GM21381 (cell line): ENCODE measurements at regions not wholly inside any gene's neighbourhood (a gene's known extent, or its start where the extent isn't known, plus 50 kb on each side); places are given as distances from the start of the nearest gene placed in this dataset.
"Not testable (repeated sequence)": the region's sequence is repeated elsewhere in the genome, so short reads cannot be mapped to it uniquely, and the experiment has no call there.

Source experiments
- ATAC-seq: cut with Tn5 transposase; IDR thresholded peaks from one replicate; pipeline ENCODE4 v1.9.1; 2021; ENCODE audit warnings: mild to moderate bottlenecking, moderate library complexity; ENCODE audit not compliant: unreplicated experiment

DNA sequence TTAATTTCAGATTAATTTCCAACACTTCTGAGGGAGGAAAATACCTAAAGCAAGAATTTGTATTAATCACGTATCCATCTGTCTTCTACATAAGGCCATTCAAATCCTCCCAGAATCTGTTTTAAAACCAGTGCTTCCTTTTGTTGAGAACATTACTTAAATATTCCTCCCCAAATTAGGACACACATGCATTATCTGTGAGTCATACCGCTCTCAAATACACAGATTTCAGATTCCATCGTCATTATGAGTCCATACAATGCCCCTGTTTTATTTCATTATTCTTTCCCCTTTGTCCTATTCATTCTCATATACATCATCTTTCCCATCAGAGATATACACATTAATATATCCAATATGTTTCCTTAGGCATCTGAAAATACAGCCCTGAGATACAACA lies 57.3 kb upstream of the PRSS12 start:
- no peak for ATAC-seq

DNA sequence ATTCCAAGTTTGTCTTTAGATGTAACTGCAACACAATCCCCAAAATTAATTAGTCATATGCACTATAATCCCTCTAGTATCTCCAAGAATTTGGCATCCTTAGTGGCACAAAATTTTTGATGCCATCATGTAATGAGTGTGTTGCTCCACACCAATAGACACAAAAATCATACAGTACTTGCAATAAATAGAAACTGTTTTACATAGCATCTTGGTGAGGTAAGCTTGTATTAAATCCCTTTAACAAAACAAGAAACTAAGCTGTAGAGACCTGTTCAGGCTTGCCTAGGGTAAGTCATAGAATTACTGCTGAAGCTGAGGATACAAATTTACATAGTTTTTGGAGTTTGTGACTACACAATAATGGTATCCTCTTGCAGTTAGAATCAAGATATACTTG lies 64.5 kb upstream of the PRSS12 start:
- ATAC-seq, result no peak

DNA sequence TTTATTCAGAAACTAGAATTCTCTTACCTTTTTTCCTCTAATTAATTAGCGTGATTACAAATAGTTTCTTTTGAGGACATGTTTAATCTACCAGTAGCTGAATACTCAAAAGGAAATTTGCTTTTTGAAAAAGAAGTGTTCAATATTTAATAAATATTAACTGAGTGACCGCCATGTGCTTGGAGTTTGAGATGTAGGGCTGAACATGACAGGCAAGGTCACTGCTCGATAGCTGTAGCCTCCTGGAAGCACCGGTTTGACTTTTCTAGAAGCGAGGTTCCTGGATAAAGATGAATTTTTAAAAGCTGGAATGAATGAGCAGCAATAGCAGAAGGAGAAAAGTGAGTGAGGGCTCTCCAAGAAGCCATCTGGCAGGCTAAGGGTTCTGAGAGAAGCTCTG lies 65.0 kb upstream of the PRSS12 start:
- not testable (repeated sequence) for ATAC-seq

DNA sequence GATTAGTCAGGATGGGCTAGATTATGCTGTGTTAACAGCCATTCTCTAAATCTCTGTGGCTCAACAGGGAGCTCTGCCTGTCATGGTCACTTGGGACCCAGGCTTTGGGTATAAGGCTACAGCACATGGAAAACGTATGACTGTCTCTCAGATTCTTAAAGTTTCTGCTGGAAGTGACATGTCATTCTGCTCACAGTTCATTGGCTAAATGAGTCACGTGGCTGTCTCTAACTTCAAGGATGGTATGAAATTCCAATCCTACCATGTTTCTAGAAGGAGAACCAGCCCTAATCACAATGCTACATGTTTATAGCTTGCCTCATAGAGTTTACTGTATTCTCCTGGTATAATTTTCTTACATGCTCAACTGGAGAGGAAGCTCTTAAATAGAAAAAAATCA lies 65.6 kb upstream of the PRSS12 start:
- ATAC-seq, result not testable (repeated sequence)

DNA sequence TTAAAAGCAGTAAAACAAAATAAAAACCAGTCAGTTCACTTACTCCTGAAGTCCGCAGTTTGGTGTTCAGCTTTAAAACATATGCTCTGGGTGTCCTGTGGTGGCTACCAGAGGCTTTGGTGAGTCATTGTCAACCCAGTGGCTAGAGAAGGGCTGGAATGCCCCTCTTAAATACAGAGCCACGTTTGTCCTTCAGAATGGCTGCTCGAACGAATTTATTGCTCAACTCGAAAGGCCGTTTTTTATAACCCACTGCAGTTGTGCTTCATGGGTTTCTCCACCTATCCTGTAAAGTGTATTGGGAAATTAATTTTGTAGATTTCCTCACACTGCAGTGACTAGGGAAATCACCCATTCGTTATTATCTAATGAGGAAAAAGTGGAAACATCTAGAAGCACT lies 66.8 kb upstream of the PRSS12 start:
- ATAC-seq, result not testable (repeated sequence)

DNA sequence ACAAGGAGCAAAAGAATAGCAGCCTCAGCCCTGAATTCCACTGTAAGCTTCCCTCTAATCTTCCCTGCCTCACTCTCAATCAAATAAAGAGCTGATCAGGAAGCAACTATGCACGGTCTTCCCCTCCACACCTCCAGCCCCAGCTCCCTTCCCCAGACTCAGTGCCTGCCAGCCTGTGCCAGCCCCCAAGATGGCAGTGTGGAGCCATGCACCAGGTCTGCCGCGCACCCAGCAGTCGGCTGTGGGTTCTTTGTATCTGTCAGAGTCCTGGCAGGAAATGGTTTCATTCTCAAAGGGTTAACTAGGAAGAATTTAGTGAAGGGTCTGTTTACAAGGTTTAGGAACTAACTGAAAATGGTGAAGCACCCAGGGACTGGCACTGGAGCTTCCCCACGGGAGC lies 71.3 kb upstream of the PRSS12 start:
- not testable (repeated sequence) for ATAC-seq

DNA sequence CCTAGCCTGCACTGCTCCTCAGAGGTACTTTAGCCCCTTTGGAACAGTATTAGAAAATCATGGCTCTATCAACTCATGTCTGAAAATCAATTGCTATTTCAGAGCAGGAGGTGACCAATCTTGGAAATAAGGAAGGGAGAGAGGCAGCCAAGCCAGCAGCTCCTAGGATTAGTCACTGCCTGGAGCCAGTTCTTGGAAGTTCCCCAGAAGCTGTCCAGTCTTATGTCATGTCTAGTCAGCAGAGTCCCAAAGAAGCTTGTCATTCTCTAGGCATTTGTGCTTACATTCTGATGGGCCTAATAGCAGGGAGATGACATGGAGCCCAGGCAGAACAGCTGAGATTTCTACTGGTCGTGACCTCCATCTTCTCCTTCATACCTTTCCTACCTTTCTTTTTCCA lies 76.1 kb upstream of the PRSS12 start:
- not testable (repeated sequence) for ATAC-seq

DNA sequence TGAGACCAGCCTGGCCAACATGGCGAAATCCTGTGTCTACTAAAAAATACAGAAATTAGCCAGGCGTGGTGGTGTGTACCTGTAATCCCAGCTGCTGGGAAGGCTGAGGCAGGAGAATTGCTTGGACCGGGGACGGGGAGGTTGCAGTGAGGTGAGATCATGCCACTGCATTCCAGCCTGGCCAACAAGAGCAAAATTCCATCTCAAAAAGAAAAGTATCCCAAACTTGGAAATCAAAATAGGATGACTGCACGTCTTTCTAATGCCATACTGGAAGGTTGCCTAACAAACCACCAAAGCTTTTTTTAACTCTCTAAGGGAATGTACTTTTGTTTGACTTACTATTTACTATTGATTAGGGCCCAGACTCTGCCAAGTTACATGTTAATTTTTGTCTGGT lies 79.6 kb upstream of the PRSS12 start:
- not testable (repeated sequence) for ATAC-seq

DNA sequence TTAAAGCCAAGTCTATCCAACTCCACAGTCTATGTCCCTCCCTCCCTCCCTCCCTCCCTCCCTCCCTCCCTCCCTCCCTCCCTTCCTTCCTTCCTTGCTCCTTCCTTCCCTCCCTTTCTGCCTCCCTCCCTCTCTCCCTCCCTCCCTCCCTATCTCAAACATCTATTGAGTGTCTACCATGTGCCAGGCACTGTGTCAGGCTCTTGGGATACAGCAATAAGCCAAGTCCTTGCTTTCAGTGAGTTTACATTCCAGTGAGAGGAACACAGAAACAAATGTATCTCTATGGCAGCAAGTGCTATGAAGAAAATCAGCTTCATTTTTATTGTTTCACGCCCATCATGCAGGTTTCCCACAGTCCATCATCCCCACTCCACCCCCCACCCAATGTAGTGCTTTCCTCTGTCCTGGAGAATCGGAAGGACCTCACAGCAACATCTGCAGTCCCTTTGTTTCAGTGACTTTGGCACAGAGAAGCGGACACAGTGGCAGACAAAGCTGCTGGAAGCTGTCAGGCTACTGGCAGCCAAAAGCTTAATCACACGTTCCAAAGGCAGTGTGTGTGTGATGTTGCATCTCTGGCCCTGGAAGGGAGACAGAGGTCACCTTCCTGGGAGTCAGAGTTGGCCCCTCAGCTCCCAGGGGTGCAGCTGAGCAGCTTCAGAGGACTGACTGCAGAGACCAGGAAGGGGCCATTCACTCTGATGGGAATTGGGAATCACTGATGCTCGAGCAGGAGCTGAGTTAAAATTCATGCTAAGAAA lies 81.0 kb upstream of the PRSS12 start:
- not testable (repeated sequence) for ATAC-seq

DNA sequence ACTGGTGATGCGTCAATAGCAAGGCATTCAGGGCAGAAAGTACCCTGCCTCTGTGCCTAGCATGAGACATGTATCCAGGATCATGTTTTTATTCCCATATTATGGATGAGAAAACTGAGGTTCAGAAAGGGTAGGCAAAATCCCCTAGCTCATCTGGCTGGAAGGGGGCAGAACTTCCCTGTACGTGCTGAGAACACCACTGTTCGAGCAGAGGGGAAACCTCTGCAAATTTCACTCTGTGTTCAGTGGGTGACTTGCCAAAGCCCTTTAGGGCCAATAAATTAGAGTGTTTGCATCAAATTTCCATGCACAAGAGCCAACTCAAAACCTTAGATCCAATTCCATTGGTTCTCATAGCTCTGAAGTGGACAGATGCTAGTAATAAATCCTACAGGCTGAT lies 82.6 kb upstream of the PRSS12 start:
- ATAC-seq, result not testable (repeated sequence)

DNA sequence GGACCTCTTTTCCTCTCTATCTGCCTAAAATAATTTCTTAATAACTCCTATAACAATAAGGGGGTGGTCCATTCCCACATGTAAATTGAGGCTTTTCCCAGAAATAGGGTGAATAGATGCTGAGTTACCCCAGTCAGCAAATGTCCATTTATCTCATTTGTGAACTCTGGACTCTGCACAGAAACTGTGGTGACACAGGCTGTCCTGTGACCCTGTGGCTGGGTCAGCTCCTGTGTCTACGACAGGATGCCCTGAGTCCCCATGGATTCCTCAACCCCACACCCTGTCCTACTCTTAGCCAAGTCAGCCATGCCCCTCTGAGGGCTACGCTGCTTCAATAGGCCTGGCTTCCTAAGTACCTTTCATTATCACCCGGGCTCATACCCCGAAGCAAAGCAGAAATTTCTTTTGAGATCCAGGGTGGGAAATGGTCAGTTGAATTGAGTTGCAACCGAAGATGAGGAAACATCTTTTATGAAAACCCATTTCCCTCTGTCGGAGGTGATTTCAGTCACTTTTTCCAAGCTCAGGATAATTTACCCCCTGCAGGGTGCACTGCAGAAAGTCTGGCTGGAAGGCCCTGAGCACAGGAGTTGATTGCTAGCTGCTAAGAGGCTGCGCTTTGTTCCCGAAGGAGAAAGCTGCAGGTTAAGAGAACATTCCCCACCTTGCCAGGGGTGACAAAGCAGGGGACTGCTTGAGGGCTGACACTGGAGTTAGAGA lies 89.5 kb upstream of the PRSS12 start:
- not testable (repeated sequence) for ATAC-seq

DNA sequence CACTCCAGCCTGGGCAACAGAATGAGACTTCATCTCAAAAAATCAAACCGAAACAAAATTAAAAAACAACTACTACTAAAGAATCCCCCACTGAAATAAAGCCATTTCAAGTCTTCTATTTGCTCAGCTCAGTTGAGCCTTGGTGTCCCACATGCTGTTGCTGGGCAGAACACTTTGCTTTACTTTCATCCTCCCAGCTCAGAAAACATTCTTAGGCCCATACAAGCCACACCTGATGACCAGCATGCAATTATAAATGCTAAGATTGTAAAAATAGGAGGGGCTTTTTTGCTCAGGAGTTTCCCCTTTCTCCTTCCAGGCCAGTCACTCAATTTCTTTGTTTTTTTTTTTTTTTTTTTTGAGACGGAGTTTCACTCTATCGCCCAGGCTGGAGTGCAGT lies 94.6 kb upstream of the PRSS12 start:
- ATAC-seq, result not testable (repeated sequence)

DNA sequence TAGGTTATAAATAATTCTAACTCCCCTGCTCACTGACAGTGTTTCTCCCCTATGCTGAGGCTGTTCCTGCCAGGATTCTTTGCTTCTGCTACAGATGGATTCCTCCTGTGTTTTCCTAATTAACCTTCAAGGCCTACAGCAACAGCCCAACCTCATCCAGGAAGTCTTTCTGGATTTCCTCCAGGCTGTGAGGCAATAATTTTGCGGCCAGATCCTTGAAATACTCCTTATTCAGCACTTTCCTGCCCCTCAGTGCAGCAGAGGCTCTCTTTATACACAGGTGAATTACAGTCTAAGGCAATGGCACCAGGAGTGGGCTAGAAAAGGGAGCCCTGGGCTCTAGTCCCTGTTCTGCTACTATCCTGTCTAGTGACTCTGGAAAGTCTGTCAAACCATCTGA lies 102.1 kb upstream of the PRSS12 start:
- ATAC-seq, result not testable (repeated sequence)

DNA sequence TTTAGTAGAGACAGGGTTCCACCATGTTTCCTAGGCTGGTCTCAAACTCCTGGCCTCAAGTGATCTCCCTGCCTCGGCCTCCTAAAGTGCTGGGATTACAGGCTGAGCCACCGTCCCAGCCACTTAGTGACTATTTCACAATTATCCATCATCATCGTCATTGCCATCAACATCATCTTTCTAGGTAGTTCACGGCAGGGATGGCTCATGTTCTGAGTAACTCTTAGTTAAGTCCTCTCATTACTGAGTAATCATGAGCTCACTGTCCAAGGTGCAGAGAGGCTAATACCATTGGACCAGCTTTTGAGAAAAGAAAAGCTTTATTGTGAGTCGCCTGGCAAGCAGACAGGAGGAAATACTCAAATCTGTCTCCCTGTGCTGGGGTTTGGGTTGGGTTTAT lies 108.6 kb upstream of the PRSS12 start:
- ATAC-seq, result not testable (repeated sequence)

DNA sequence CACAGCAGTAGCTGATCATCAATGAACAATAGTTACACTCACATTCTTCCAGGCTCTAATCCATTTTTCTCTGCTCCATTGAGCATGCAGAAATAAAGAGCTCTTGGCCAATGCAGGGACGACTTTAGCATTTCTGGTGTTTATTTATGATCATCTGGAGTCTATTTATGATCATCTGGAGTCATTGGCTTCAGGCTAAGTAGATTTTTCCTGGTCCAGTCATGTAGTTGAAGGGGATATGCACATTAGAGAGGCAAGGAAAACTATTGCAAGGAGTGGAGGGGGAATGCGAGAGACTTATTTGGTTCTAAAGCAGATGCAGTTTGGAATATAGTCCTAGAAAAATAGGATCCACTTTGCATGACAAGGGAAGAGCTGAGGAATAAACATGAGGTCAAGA lies 113.0 kb upstream of the PRSS12 start:
- not testable (repeated sequence) for ATAC-seq

DNA sequence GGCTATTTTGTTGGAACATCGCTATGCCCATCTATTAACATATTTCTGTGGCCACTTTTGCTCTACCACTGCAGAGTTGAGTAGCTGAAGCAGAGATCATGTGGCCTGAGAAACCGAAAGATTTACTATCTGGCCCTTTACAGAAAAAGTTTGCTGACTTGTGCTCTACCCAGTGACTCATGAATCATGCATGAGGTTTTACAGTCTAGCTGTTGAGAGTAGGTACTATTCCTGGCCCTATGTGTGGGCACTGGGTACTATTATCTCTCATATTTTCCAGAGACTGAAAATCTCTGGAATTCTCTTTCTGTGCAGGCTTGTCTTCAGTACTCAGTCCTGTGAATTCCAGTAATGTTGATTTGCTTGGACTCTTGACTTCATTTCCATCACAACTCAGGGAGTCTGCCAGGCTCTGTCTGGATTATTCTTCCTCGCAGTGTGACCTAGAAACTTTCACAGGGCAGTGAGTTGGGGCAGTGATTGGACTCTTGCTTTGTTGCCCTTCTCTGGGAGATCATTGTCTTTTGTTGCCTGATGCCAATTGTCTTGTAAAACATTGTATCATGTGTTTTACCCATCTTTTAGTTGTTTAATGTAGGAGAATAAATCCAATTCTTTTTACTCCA lies 121.3 kb upstream of the PRSS12 start:
- ATAC-seq, result not testable (repeated sequence)

DNA sequence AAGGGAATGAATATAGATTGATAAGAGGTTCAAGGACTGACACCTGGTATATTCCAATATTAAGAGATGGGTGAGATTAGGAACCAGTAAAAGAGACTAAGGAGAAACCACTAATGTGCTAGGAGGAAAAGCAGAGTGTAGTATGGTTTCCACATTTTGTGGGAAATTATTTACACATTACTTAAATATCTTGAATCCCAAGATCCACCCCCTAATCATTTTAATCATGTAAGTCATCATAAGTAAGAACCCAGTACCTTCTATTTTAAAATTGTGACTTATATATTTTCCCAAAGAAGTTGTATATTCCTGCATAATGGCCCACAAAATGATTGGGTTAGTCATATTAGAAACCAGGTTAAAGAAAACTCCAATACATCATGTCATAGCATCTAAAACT lies 122.0 kb upstream of the PRSS12 start:
- not testable (repeated sequence) for ATAC-seq

DNA sequence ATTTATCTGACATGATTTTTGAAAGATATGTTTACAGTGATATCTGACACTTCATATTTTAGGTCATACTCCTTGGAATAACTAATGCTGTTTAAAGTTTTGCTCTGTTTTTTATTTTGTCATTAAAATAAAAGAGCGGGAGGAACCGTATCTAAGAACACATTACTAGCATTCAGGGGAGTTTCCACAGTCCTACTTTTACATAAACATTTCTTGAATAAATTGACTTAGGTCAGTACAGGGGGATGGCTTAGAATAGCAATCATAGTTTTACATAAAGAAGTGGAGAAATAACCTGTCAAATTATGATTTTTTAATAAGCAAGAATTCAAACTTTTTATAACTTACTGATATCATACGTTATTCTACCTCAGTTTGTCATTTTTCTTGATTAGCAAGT lies 123.1 kb upstream of the PRSS12 start:
- not testable (repeated sequence) for ATAC-seq

DNA sequence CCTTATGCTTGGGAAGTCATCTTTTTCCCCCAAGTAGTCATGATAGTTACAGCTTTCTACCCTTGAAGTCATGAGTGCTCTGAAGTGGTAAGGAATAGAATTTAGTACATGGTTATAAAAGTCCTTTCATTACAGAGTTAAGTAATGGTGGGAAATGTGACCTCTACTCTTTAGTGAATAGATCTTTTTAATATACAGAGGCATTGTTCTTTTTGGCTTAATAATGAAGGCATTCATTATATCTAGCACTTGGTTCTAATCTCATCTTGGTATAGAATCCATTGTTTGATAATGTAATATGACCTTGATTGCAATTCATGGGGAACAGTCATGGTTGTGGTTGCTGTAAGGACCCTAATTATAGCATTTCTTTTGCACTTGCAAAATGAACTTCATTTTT lies 125.0 kb upstream of the PRSS12 start:
- not testable (repeated sequence) for ATAC-seq

DNA sequence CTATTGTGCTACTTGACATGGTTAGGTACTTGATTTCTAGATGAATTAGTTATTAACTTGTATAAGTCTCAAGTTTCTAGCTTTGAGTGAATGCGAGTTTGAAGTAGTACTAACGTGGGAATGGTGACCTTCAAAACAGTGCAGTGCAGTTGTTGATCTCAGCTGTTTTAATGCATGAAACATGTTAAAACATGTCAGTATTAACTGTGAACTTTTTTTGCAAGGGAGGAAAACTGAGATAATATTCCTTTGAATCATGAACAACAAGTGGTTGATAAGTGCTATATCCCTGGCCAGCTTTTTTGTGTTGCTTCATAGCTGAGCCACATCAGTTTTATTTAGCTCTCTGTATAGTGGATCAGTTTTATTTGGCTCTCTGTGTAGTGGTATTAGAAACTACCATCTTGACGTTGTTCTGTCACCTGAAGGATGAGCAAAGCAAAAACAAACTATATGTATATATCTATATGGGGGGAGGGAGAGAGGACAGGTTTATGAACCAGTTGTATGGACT lies 133.1 kb upstream of the PRSS12 start:
- ATAC-seq, result not testable (repeated sequence)

DNA sequence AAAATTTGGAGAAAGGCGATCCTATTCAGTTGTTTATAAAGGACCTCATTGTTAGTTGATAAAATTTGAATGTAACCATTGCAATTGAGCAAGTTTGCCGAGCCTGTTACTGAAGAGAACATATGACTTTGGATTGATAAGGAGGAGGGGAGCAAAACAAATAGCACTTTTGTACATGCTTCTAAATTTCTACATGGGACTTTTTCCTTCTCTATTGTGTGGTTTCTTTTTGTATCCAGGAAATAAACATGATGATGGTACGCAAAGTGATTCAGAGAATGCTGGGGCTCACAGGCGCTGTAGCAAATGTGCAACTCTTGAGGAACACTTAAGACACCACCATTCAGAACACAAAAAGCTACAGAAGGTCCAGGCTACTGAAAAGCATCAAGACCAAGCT lies 140.2 kb upstream of the PRSS12 start:
- ATAC-seq, result not testable (repeated sequence)

DNA sequence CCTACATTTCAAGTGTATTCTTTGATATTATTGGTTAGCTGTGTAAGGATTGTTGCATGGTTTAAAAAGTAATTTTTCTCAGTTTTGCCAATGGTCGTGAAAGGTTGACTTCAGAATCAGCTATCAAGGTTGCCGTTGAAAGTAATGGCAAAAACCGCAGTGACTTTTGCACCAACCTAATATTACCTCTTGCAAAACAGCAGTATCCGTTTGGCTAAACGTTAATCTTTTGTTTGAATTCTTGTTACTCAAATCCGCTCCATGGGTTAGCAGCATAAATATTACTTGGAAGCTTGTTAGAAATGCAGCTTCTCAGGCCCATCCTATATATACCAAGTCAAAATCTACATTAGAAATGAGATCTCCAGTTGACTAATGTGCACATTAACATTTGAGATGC lies 141.6 kb upstream of the PRSS12 start:
- not testable (repeated sequence) for ATAC-seq
